OCI-LY3 (cell line): ENCODE measurements at regions not wholly inside any gene's neighbourhood (a gene's known extent, or its start where the extent isn't known, plus 50 kb on each side); places are given as distances from the start of the nearest gene placed in this dataset.

Experiments used
- EZH2phosphoT487 ChIP-seq: fragments of 200-600 bp; shearing (Covaris generic); IDR thresholded peaks from 2 replicates; pipeline ENCODE4 v1.6.1; 2018; ENCODE audit warnings: antibody characterized with exemption, mixed run types, low read depth
- TF ChIP-seq, protein P1 (sequence below): fragments of 200-600, 300-600 bp; sonication (generic); IDR thresholded peaks from 2 replicates; pipeline ENCODE4 v1.5.1; 2014; ENCODE audit warnings: antibody characterized with exemption, low read length, low read depth

DNA sequence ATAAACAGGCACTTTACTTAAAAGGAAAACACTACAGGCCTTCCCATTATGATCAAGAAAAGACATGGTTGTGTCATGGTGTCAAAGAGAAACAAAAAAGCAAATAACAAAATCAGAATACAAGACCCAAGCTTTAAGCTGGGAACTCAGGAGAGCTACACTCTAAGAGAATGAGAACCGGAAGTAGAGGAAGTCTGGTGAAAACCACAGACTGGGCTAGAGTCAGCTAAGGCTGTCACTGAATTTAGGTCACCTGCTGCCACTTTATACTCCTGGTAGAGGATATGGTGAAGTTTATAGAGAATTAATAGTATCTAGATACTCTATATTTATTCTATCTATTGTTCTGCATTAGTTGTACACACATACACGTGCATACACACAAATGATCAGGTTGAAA, 971.7 kb downstream of the FLRT2 start:
- TF ChIP-seq, protein P1, sequence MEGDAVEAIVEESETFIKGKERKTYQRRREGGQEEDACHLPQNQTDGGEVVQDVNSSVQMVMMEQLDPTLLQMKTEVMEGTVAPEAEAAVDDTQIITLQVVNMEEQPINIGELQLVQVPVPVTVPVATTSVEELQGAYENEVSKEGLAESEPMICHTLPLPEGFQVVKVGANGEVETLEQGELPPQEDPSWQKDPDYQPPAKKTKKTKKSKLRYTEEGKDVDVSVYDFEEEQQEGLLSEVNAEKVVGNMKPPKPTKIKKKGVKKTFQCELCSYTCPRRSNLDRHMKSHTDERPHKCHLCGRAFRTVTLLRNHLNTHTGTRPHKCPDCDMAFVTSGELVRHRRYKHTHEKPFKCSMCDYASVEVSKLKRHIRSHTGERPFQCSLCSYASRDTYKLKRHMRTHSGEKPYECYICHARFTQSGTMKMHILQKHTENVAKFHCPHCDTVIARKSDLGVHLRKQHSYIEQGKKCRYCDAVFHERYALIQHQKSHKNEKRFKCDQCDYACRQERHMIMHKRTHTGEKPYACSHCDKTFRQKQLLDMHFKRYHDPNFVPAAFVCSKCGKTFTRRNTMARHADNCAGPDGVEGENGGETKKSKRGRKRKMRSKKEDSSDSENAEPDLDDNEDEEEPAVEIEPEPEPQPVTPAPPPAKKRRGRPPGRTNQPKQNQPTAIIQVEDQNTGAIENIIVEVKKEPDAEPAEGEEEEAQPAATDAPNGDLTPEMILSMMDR: no peak
- TF ChIP-seq EZH2phosphoT487: no peak
